ENCODE measurements at regions not wholly inside any gene's neighbourhood (a gene's known extent, or its start where the extent isn't known, plus 50 kb on each side); places are given as distances from the start of the nearest gene placed in this dataset.

DNA sequence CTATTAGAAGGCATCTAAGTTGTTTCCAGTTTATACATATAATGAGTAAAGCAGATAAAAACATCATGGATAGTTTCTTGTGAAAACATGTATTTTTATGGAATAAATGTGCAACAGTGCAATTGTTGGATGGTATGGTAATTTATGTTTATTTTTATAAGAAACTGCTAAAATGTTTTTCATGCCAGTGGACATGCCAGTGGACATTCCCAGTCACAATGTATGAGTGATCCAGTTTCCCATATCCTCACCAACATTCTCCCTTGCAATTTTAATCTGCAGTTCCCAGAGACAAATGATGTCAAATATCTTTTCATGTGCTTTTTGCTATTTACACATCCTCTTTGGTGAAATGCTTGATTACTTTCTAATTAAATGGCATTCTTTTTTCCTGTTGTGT, 818.6 kb downstream of the SUCLG1 start:
- Histone ChIP-seq H3K27me3 (ENCODE audit: insufficient read depth, low read length, poor library complexity, severe bottlenecking) (no peaks in the 10 kb centered on the region), H3K36me3 (ENCODE audit: insufficient read depth, low read length) (no peaks in the 10 kb centered on the region), H3K9me3 (ENCODE audit: insufficient read depth, low read depth, low read length) (no peaks in the 10 kb centered on the region), H3K79me2 (ENCODE audit: insufficient read depth, low read length) (no peaks in the 10 kb centered on the region), H3K9me2 (replicated peaks; ENCODE audit: low read depth, low read length) (no peaks in the 10 kb centered on the region), H3K4me1 (ENCODE audit: insufficient read depth, low read length, poor library complexity, severe bottlenecking) (no peaks in the 10 kb centered on the region), H4K20me1 (ENCODE audit: insufficient read depth, low read length, poor library complexity, severe bottlenecking) (no peaks in the 10 kb centered on the region), H3K4me2 (ENCODE audit: low read depth, low read length, poor library complexity, severe bottlenecking) (no peak overlapping the region), H2AFZ (ENCODE audit: low read length) (no peak overlapping the region), H3K9ac (ENCODE audit: low read depth, low read length, poor library complexity, severe bottlenecking) (no peak overlapping the region), H3F3A (ENCODE audit: low read depth) (no peaks in the 10 kb centered on the region), H3K4me3 (ENCODE audit: low read length, poor library complexity, severe bottlenecking) (no peak overlapping the region)
- no peak for TF ChIP-seq EZH2phosphoT487 (IDR thresholded peaks at IDR 0.05; ENCODE audit: borderline replicate concordance)
- TF ChIP-seq, protein P1, sequence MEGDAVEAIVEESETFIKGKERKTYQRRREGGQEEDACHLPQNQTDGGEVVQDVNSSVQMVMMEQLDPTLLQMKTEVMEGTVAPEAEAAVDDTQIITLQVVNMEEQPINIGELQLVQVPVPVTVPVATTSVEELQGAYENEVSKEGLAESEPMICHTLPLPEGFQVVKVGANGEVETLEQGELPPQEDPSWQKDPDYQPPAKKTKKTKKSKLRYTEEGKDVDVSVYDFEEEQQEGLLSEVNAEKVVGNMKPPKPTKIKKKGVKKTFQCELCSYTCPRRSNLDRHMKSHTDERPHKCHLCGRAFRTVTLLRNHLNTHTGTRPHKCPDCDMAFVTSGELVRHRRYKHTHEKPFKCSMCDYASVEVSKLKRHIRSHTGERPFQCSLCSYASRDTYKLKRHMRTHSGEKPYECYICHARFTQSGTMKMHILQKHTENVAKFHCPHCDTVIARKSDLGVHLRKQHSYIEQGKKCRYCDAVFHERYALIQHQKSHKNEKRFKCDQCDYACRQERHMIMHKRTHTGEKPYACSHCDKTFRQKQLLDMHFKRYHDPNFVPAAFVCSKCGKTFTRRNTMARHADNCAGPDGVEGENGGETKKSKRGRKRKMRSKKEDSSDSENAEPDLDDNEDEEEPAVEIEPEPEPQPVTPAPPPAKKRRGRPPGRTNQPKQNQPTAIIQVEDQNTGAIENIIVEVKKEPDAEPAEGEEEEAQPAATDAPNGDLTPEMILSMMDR (conservative IDR thresholded peaks at IDR 0.05; ENCODE audit: low read length): no peak

DNA sequence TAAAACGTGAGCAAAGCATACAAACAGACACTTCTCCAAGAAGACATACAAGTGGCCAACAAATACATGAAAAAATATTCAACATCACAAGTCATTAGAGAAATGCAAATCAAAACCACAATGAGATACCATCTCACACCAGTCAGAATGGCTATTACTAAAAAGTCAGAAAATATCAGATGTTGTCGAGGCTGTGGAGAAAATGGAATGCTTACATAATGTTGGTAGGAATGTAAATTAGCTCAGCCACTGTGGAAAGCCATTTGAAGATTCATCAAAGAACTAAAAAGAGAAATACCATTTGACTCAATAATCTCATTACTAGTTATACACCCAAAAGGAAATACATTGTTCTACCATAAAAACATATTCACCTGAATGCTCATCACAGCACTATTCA, 825.7 kb downstream of the SUCLG1 start:
- Histone ChIP-seq H3K4me2 (ENCODE audit: low read depth, low read length, poor library complexity, severe bottlenecking) (no peak overlapping the region), H3K27me3 (ENCODE audit: insufficient read depth, low read length, poor library complexity, severe bottlenecking) (no peaks in the 10 kb centered on the region), H3K4me3 (ENCODE audit: low read length, poor library complexity, severe bottlenecking) (no peak overlapping the region), H3F3A (ENCODE audit: low read depth) (no peaks in the 10 kb centered on the region), H3K9me2 (replicated peaks; ENCODE audit: low read depth, low read length) (no peaks in the 10 kb centered on the region), H3K9me3 (ENCODE audit: insufficient read depth, low read depth, low read length) (no peaks in the 10 kb centered on the region), H4K20me1 (ENCODE audit: insufficient read depth, low read length, poor library complexity, severe bottlenecking) (no peaks in the 10 kb centered on the region), H3K9ac (ENCODE audit: low read depth, low read length, poor library complexity, severe bottlenecking) (no peak overlapping the region), H2AFZ (ENCODE audit: low read length) (no peak overlapping the region), H3K79me2 (ENCODE audit: insufficient read depth, low read length) (no peaks in the 10 kb centered on the region), H3K4me1 (ENCODE audit: insufficient read depth, low read length, poor library complexity, severe bottlenecking) (no peaks in the 10 kb centered on the region), H3K36me3 (ENCODE audit: insufficient read depth, low read length) (no peaks in the 10 kb centered on the region)
- TF ChIP-seq, protein P1 (conservative IDR thresholded peaks at IDR 0.05; ENCODE audit: low read length): no peak
- no peak for TF ChIP-seq EZH2phosphoT487 (IDR thresholded peaks at IDR 0.05; ENCODE audit: borderline replicate concordance)

DNA sequence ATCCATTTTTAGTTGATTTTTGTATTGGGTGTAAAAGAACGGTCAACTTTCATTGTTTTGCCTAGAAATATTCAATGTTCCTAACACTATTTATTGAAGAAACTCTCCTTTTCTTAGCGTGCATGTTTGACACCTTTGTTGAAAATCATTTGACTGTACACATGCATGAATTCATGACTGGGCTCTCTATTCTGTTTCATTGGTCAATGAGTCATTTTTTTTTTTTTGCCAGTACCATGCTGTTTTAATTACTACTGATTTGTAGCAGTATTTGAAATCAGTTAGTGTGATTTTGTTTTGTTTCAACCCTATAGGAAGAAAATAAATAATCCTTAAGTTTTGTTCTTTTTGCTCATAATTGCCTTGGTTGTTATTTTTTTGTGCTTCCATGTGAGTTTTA, 828.7 kb downstream of the SUCLG1 start:
- no peaks in the 10 kb centered on the region for H3K9me3 ChIP-seq (ENCODE audit: insufficient read depth, low read depth, low read length)
- no peaks in the 10 kb centered on the region for H3K79me2 ChIP-seq (ENCODE audit: insufficient read depth, low read length)
- H3K4me2 ChIP-seq (ENCODE audit: low read depth, low read length, poor library complexity, severe bottlenecking): no peak overlapping the region
- no peaks in the 10 kb centered on the region for H3F3A ChIP-seq (ENCODE audit: low read depth)
- no peaks in the 10 kb centered on the region for H3K9me2 ChIP-seq (replicated peaks; ENCODE audit: low read depth, low read length)
- no peak overlapping the region for H3K9ac ChIP-seq (ENCODE audit: low read depth, low read length, poor library complexity, severe bottlenecking)
- H3K4me3 ChIP-seq (ENCODE audit: low read length, poor library complexity, severe bottlenecking): no peak overlapping the region
- H3K27me3 ChIP-seq (ENCODE audit: insufficient read depth, low read length, poor library complexity, severe bottlenecking): no peaks in the 10 kb centered on the region
- H3K4me1 ChIP-seq (ENCODE audit: insufficient read depth, low read length, poor library complexity, severe bottlenecking): no peaks in the 10 kb centered on the region
- no peaks in the 10 kb centered on the region for H3K36me3 ChIP-seq (ENCODE audit: insufficient read depth, low read length)
- H4K20me1 ChIP-seq (ENCODE audit: insufficient read depth, low read length, poor library complexity, severe bottlenecking): no peaks in the 10 kb centered on the region
- no peak overlapping the region for H2AFZ ChIP-seq (ENCODE audit: low read length)
- no peak for TF ChIP-seq EZH2phosphoT487 (IDR thresholded peaks at IDR 0.05; ENCODE audit: borderline replicate concordance)
- TF ChIP-seq, protein P1 (conservative IDR thresholded peaks at IDR 0.05; ENCODE audit: low read length): no peak

Data from Loucy (cell line).